Tibial nerve (tissue), 4 donors: ENCODE measurements at regions not wholly inside any gene's neighbourhood (a gene's known extent, or its start where the extent isn't known, plus 50 kb on each side); places are given as distances from the start of the nearest gene placed in this dataset.

Experiments used
- DNase-seq, 2 donors: peaks; one replicate each; pipeline ENCODE4 v3.0.0-alpha.2; 2019; ENCODE audit warnings: low spot score in 2 of 2
- H3K27ac ChIP-seq, 4 donors: fragments of 200-600 bp; sonication (generic) in 3 of 4; one replicate each; pipeline ENCODE4 v1.5.1; 2017 to 2019; ENCODE audit warnings: mild to moderate bottlenecking in 1 of 4
- H3K27me3 ChIP-seq, 2 donors: fragments of 200-600 bp; sonication (generic) in 1 of 2; one replicate each; pipeline versions ENCODE4 v1.5.1 to v1.6.0; 2017 to 2019
- H3K36me3 ChIP-seq, 3 donors: fragments of 200-600 bp; sonication (generic); one replicate each; pipeline ENCODE4 v1.5.1; 2018 to 2019
- H3K4me1 ChIP-seq, 4 donors: fragments of 200-600 bp; sonication (generic) in 3 of 4; one replicate each; pipeline ENCODE4 v1.5.1; 2017 to 2019
- H3K4me3 ChIP-seq, 4 donors: fragments of 200-600 bp; sonication (generic) in 3 of 4; one replicate each; pipeline ENCODE4 v1.5.1; 2017 to 2019; ENCODE audit warnings: mild to moderate bottlenecking in 1 of 4, moderate library complexity in 1 of 4
- H3K9me3 ChIP-seq, 4 donors: fragments of 200-600 bp; sonication (generic) in 3 of 4; one replicate each; pipeline ENCODE4 v1.5.1; 2017 to 2019
- EP300 ChIP-seq, 2 donors: sonication (generic); formaldehyde crosslinking; IDR thresholded peaks; one replicate each; pipeline ENCODE4 v1.6.1; 2017; ENCODE audit warnings: antibody characterized with exemption in 2 of 2, mild to moderate bottlenecking in 1 of 2
- POLR2A ChIP-seq, 2 donors: fragments of 450-650 bp; IDR thresholded peaks; one replicate each; pipeline ENCODE4 v1.6.1; 2017; ENCODE audit warnings: antibody characterized with exemption in 2 of 2, mild to moderate bottlenecking in 2 of 2, moderate library complexity in 2 of 2
- WGBS, 2 donors: methylation state at CpG; one replicate each; pipeline ENCODE4 v1.1.5; 2018; 5-methylcytosine and 5-hydroxymethylcytosine counted together
- TF ChIP-seq, protein P1 (sequence below), 5 experiments: fragments of 200-600 bp in 3 of 5; fragments of 450-650 bp in 2 of 5; sonication (generic) in 3 of 5; IDR thresholded peaks; one replicate each; pipeline ENCODE4 v1.5.1; 2016 to 2019; ENCODE audit warnings: antibody characterized with exemption in 5 of 5, mild to moderate bottlenecking in 3 of 5, moderate library complexity in 2 of 5

DNA sequence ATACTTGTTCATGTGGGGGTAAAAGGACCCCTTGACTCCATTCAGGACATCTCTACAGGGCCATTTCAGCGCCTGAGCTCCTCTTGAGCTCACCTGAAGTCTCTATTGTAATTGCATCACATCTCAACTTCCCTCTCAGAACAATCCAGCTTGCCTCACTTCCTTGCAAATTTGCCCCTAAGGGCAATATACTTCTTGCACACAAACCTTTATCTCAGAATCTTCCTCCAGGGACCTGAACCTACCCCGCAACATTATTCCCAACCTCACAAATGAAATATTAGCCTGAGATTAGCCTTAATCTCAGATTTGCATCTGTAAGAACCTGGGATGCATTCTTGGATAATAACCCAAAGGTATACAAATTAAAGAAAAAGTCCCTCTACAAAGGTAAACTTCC, 159.2 kb downstream of the DRD1 start:
- Histone ChIP-seq H3K9me3 (no peaks in the 10 kb centered on the region), H3K36me3 (no peaks in the 10 kb centered on the region), H3K4me1 (no peaks in the 10 kb centered on the region), H3K4me3 (no peak overlapping the region), H3K27me3 (no peaks in the 10 kb centered on the region), H3K27ac (no peak overlapping the region)
- no peak for TF ChIP-seq POLR2A (IDR thresholded peaks at IDR 0.05)
- no peak for TF ChIP-seq EP300 (IDR thresholded peaks at IDR 0.05)
- TF ChIP-seq, protein P1, sequence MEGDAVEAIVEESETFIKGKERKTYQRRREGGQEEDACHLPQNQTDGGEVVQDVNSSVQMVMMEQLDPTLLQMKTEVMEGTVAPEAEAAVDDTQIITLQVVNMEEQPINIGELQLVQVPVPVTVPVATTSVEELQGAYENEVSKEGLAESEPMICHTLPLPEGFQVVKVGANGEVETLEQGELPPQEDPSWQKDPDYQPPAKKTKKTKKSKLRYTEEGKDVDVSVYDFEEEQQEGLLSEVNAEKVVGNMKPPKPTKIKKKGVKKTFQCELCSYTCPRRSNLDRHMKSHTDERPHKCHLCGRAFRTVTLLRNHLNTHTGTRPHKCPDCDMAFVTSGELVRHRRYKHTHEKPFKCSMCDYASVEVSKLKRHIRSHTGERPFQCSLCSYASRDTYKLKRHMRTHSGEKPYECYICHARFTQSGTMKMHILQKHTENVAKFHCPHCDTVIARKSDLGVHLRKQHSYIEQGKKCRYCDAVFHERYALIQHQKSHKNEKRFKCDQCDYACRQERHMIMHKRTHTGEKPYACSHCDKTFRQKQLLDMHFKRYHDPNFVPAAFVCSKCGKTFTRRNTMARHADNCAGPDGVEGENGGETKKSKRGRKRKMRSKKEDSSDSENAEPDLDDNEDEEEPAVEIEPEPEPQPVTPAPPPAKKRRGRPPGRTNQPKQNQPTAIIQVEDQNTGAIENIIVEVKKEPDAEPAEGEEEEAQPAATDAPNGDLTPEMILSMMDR (IDR thresholded peaks at IDR 0.05) = no peak
- no peak for DNase-seq
- WGBS, 2 donors = 76% methylated on average over 2 of the region's 2 CpGs

DNA sequence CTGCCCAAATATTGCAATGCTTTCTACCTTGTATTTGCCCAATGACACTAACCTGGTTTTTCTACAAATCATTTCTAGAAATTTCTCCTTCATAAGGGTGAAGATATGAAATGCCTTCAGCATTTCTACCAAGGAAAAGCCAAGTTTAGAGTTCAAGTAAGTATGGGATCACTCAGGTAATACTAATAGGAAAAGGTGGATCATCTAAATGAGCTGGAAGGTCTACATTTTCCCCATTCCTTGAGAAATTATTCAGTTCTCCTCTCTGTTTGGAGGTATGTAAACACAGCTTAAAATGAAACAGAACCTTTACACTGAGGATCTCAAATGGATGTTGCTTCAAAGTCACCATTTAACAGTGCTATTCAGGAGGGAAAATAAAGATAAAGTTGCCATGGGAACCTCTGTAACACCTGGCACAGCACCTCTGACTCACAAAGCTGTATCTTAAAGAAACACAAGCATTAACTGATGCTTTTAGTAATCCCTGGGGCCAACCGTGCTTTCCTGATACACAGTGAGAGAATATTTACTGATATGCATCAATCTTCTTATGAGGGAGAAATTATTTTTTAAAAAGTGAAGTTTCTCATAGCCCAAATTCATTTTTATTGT, 161.3 kb downstream of the DRD1 start:
- no peaks in the 10 kb centered on the region for H3K36me3 ChIP-seq
- H3K27ac ChIP-seq = no peak overlapping the region
- H3K4me1 ChIP-seq = no peaks in the 10 kb centered on the region
- H3K27me3 ChIP-seq = no peaks in the 10 kb centered on the region
- no peak for DNase-seq
- H3K4me3 ChIP-seq = no peak overlapping the region
- WGBS, 2 donors = 50 to 53% methylated on average over 1 of the region's 1 CpG
- no peaks in the 10 kb centered on the region for H3K9me3 ChIP-seq
- TF ChIP-seq, protein P1 (IDR thresholded peaks at IDR 0.05) = no peak
- TF ChIP-seq EP300 (IDR thresholded peaks at IDR 0.05) (no peak), POLR2A (IDR thresholded peaks at IDR 0.05) (no peak)

DNA sequence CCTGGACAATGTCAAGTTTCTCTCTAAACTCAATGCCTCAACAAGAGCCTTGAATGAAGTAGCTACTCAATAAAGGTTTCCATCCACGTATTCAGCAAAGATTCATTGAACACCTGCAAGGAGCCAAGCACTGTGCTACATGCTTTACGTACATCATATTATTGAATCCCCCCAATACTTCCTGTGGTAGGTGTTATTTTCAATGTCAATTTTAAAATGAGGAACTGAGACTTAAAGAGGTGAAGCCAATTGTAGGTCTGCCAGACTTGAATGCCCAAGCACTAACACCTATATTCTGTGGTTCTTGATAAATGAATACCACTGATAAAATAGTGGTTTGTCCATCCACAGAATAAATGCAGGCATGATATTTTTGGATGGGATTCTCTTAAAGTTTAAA, 162.3 kb downstream of the DRD1 start:
- TF ChIP-seq POLR2A (IDR thresholded peaks at IDR 0.05) (no peak), EP300 (IDR thresholded peaks at IDR 0.05) (no peak)
- TF ChIP-seq, protein P1 (IDR thresholded peaks at IDR 0.05) = no peak
- 84 to 85% methylated on average over 2 of the region's 2 CpGs for WGBS, 2 donors
- Histone ChIP-seq H3K36me3 (no peaks in the 10 kb centered on the region), H3K4me3 (no peak overlapping the region), H3K27ac (no peak overlapping the region), H3K4me1 (no peaks in the 10 kb centered on the region), H3K27me3 (no peaks in the 10 kb centered on the region), H3K9me3 (no peaks in the 10 kb centered on the region)
- DNase-seq = no peak

DNA sequence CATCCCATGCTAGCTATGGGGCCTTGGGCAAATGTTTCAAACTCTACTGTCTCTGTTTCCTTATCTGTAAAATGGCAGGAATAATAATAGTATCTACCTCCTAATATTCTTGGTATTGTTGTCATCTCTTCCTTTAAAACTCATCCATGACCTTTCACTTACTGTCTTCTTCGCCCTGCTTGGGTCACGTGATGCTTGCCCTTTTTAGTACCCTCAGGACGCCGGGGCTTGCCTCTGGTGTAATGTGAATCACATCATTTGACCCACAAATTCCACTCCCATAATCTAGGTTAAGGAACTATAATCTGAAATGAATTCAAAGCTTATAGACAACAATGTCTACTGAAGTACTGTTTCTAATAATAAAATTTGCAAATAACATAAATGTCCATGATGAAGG, 162.7 kb downstream of the DRD1 start:
- Histone ChIP-seq H3K4me1 (no peaks in the 10 kb centered on the region), H3K9me3 (no peaks in the 10 kb centered on the region), H3K4me3 (no peak overlapping the region), H3K27ac (no peak overlapping the region), H3K27me3 (no peaks in the 10 kb centered on the region), H3K36me3 (no peaks in the 10 kb centered on the region)
- WGBS, 2 donors = 51 to 72% methylated on average over 4 of the region's 4 CpGs
- DNase-seq = no peak
- no peak for TF ChIP-seq EP300 (IDR thresholded peaks at IDR 0.05)
- no peak for TF ChIP-seq POLR2A (IDR thresholded peaks at IDR 0.05)
- TF ChIP-seq, protein P1 (IDR thresholded peaks at IDR 0.05) = no peak

DNA sequence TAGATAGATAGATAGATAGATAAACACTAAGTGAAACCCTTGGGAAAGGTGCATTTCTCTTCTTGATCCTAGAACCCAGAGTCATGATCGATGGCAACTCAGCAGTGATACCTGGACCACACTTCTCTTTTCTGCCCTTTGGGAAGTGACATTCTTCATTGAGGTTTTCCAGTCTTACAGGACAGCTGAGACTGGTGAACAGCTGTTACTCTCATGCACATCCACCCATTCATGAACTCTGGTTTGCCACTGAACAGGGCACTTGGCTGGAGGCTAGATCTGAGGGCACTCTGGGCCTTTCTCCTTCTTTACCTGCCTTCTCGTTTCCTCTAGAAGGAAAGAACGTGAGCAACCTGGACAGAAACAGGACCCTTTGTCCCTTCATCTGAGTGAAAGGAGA, 164.5 kb downstream of the DRD1 start:
- 71 to 80% methylated on average over 3 of the region's 3 CpGs for WGBS, 2 donors
- TF ChIP-seq POLR2A (IDR thresholded peaks at IDR 0.05) (no peak), EP300 (IDR thresholded peaks at IDR 0.05) (no peak)
- TF ChIP-seq, protein P1 (IDR thresholded peaks at IDR 0.05) = no peak
- H3K27ac ChIP-seq = no peak overlapping the region
- no peak for DNase-seq
- no peaks in the 10 kb centered on the region for H3K36me3 ChIP-seq
- no peaks in the 10 kb centered on the region for H3K9me3 ChIP-seq
- H3K27me3 ChIP-seq = no peaks in the 10 kb centered on the region
- H3K4me3 ChIP-seq = no peak overlapping the region
- H3K4me1 ChIP-seq = no peaks in the 10 kb centered on the region
